T-helper 1 cell treated with Interleukin-12 subunit alpha and Interleukin-12 subunit beta and Interleukin-4 antibody, amounts not matched to agents 30 μg/mL and 1 μg/mL, for 36 hours (primary cell): ENCODE measurements at regions not wholly inside any gene's neighbourhood (a gene's known extent, or its start where the extent isn't known, plus 50 kb on each side); places are given as distances from the start of the nearest gene placed in this dataset.

Source experiments
- H3K27ac Mint-ChIP-seq: one replicate; pipeline ENCODE4 v1.8.0; 2021; ENCODE audit warnings: mild to moderate bottlenecking, mixed read lengths
- H3K27me3 Mint-ChIP-seq: one replicate; pipeline ENCODE4 v1.8.0; 2021; ENCODE audit warnings: low read depth, mixed read lengths
- H3K36me3 Mint-ChIP-seq: one replicate; pipeline ENCODE4 v1.8.0; 2021; ENCODE audit warnings: low read depth, mixed read lengths
- H3K4me1 Mint-ChIP-seq: one replicate; pipeline ENCODE4 v1.8.0; 2021; ENCODE audit warnings: low read depth, mixed read lengths
- H3K4me3 Mint-ChIP-seq: one replicate; pipeline ENCODE4 v1.8.0; 2021; ENCODE audit warnings: mild to moderate bottlenecking, moderate library complexity, mixed read lengths
- H3K9me3 Mint-ChIP-seq: one replicate; pipeline ENCODE4 v1.8.0; 2021; ENCODE audit warnings: mixed read lengths

DNA sequence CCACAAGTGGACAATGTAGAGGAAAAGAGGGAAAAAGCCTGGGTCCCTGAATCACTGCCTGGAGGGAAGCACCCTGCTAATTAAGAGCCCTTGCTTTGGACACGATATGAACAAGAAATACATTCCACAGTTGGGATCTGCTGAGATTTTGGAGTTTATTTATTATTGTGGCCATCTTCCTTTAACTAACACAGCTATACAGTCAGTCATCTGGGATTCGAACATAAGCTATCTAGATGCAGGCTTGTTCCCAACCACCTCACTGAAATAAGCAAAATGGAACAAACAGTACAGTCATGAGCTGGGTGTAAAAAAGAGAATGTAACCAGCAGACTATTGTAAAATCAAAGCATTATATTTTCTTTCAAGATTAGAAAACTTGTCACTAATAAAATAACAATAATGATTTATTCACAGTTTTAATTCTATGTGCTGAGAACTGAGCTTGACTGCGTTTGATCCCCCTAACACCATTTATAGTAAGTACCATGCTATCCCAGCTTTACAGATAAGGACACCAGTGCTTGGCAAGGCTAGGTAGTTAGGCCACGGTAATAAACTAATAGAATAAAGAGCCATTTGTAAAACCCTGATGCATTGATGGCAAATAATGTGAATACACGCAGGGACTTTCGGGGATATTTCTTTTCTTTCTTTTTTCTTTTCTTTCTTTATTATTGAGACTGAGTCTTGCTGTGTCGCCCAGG, 223.8 kb upstream of the KLF6 start:
- H3K27me3 Mint-ChIP-seq = peaks cover 4% of the 10 kb centered on the region
- peaks cover 15% of the 10 kb centered on the region for H3K4me1 Mint-ChIP-seq
- H3K27ac Mint-ChIP-seq = no peak overlapping the region
- H3K36me3 Mint-ChIP-seq = peaks cover 3% of the 10 kb centered on the region
- no peaks in the 10 kb centered on the region for H3K9me3 Mint-ChIP-seq
- no peak overlapping the region for H3K4me3 Mint-ChIP-seq

DNA sequence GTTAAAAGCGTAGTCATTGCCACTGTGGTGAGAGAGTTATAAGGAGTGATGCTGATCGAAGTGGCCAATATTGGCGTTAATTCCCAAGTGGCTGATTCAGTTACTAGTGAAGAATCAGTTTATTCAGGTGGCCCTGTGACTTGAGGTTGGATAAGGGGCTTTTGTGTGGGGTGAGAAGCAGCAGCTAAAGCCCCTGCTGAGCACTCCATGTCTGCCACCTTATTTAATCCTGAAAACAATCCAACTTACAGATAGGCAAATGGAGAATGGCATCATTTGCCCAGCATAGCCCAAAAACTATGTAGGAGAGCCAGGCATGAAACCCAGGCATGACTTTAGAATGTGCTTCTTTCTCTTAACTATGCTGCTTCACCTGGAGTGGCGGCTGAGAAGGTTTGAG, 222.8 kb upstream of the KLF6 start:
- Mint-ChIP-seq H3K27ac (no peak overlapping the region), H3K27me3 (peaks cover 4% of the 10 kb centered on the region), H3K9me3 (no peaks in the 10 kb centered on the region), H3K36me3 (peaks cover 3% of the 10 kb centered on the region), H3K4me1 (peaks cover 7% of the 10 kb centered on the region), H3K4me3 (no peak overlapping the region)

DNA sequence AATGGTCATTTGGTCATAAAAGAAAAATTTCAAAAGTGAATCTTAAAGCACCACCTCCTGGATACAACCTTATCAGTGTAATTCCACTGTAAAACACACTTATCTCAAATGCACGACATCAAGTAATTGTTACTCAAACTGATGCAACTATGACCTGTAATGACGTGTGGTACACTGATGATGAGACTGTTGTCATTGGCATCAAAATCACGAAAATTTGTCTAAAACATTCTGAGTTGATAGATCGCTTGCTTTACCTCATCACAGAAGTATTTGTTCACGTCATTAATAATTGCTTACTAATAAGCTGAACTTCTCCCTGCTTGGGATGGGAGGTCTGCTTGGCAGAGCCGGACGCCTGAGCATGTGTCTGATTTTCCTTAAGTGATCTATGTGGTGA, 221.8 kb upstream of the KLF6 start:
- Mint-ChIP-seq H3K4me1 (peaks cover 5% of the 10 kb centered on the region), H3K27ac (no peak overlapping the region), H3K27me3 (peaks cover 4% of the 10 kb centered on the region), H3K4me3 (no peak overlapping the region), H3K9me3 (no peaks in the 10 kb centered on the region), H3K36me3 (peaks cover 5% of the 10 kb centered on the region)

DNA sequence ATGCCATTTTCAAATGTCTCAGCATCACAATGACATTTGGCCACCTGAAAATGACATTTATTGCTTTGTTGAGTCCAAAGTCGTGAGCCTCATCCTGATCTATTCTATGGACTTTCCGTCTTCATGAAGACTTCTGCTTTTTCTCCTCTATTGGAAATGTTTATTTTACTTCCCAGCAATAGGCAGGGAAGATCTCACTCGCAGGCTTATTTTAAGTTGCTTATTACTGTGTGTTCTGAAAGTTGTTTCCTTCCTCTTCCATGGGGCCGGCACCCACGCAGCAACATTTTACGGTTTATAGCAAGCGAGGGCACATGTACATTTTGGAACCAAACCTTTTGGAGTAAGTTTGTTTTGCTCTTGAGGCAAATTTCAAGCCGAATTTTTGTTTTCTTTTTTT, 221.0 kb upstream of the KLF6 start:
- Mint-ChIP-seq H3K36me3 (peaks cover 7% of the 10 kb centered on the region), H3K27me3 (peaks cover 7% of the 10 kb centered on the region), H3K9me3 (peaks cover 4% of the 10 kb centered on the region), H3K4me3 (no peak overlapping the region), H3K27ac (no peak overlapping the region), H3K4me1 (peaks cover 5% of the 10 kb centered on the region)

DNA sequence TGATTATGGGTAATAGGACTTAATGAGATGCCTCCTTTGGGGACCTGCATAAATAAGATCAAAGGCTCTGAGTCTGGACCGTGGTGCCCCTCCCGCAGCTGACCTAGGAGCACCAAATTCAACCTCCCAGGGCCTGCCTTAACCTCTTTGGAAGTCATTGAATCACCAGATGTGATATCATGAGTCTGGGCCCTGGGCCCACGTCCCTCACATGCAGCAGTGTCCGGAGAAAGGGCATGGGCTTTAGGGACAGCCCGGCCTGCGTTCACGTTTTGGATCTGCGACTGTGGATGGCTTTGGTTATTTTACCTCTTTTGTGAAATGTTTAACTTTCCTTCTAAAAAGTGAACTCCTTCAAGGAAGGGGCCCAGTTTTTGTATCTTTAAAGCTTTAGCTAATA, 220.0 kb upstream of the KLF6 start:
- peaks cover 16% of the 10 kb centered on the region for H3K27me3 Mint-ChIP-seq
- peaks cover 12% of the 10 kb centered on the region for H3K36me3 Mint-ChIP-seq
- no peak overlapping the region for H3K4me3 Mint-ChIP-seq
- H3K4me1 Mint-ChIP-seq = peaks cover 5% of the 10 kb centered on the region
- no peak overlapping the region for H3K27ac Mint-ChIP-seq
- H3K9me3 Mint-ChIP-seq = peaks cover 12% of the 10 kb centered on the region

DNA sequence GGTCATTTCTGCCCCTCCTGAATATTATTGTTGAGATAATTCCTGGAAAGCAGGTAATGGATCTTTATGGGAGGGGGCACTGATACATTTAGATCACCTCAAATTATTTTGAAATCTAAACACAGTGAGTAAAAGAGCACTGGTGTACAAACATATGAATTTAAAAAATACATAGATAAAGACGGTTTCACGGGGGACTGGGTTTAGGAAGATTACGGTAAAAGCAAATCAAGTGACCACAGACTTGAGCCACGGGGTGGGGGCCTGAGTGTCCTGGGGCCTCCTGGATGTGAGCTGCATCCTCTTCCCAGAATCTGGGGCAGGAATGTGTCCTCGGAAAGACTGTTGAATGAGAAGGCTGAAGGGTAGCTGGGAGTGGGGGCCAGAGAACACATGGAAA, 219.1 kb upstream of the KLF6 start:
- Mint-ChIP-seq H3K27me3 (peaks cover 17% of the 10 kb centered on the region), H3K36me3 (peaks cover 13% of the 10 kb centered on the region), H3K4me3 (no peak overlapping the region), H3K27ac (no peak overlapping the region), H3K9me3 (peaks cover 14% of the 10 kb centered on the region), H3K4me1 (peaks cover 5% of the 10 kb centered on the region)

DNA sequence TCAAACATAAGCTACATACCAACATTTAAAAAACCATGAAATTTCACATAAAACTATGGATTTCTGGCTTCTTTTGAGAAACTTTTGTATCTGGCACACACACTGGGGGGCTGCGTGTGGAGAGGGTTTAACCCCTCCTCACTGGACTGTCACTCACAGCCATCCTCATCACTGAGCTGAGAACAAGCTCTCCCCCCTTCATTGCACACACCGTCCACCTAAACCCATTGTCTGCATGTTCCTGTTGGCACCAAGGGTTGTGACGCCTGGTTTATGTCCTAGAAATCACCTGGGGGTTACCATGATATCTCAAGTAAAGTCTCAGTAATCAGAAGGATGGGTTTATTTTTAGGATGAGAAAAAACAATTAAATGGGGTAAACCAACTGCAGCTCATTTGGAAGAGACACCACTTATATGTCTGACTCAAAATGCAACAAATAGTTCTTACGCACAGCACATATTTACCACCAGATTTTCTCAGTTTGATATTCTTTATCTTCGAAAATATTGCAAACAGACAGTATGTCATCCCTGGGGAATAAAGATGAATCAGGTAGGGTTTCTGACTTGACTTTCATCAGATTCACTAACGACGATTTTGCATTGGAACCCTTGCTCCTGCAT, 218.5 kb upstream of the KLF6 start:
- Mint-ChIP-seq H3K27me3 (peaks cover 17% of the 10 kb centered on the region), H3K4me1 (peaks cover 5% of the 10 kb centered on the region), H3K4me3 (no peak overlapping the region), H3K27ac (no peak overlapping the region), H3K36me3 (peaks cover 13% of the 10 kb centered on the region), H3K9me3 (peaks cover 14% of the 10 kb centered on the region)

DNA sequence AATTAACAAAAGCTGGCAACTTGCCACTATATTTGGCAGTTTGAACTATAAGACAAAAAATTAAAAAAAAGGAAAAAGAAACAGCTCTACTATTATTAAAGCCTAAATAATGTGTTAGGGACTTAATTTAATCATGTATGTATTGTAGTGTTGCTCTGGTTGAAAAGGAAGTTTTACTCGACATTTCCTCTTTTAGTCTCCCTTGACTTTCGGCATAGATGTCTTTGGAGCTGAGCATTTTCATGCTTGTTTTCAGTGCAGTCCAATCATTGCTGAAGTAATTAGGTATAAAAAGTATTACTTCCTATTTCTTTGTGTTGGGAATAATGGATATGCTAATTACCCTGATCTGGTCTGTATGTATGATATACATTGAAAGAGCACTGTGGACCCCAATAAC, 216.8 kb upstream of the KLF6 start:
- H3K4me3 Mint-ChIP-seq = no peak overlapping the region
- H3K4me1 Mint-ChIP-seq = peaks cover 5% of the 10 kb centered on the region
- peaks cover 16% of the 10 kb centered on the region for H3K9me3 Mint-ChIP-seq
- H3K27me3 Mint-ChIP-seq = peaks cover 18% of the 10 kb centered on the region
- H3K36me3 Mint-ChIP-seq = peaks cover 15% of the 10 kb centered on the region
- no peak overlapping the region for H3K27ac Mint-ChIP-seq

DNA sequence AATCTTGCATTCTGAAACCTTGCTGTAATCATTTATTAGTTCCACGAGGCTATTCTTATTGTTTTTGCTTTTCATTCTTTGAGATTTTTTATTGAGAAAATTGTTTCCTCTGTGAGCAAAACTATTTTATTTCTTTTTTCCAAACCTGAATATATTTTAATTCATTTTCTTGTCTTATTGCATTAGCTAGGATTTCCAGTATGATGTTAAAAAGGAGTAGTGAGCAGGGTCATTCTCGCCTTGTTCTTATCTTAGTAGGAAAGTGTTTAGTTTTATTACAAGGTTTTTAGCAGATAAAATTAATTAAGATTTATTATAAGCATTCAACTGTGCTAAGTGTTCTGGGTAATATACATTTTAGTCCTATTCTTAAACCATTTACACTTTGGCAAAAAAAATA, 214.6 kb upstream of the KLF6 start:
- H3K27ac Mint-ChIP-seq = no peak overlapping the region
- H3K4me3 Mint-ChIP-seq = no peak overlapping the region
- peaks cover 18% of the 10 kb centered on the region for H3K9me3 Mint-ChIP-seq
- H3K4me1 Mint-ChIP-seq = peaks cover 7% of the 10 kb centered on the region
- H3K27me3 Mint-ChIP-seq = peaks cover 18% of the 10 kb centered on the region
- H3K36me3 Mint-ChIP-seq = peaks cover 12% of the 10 kb centered on the region

DNA sequence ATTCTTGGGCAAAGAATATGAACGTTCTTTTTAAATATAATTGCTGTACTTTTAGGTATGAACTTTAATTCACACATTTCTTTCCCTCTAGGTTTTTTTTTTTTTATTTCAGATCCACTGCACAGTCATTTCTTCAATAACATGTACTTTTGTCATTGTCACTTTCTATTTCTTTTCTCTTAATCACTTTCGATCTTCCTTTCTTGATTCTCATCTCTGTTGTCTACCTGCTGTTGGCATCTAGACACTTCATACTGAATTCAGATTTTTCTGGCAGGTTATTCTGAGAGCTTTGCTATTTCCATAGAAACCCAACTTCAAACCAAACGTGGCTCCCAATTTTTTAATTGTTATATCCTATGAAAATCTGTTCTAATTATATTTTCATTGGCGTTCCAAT, 211.7 kb upstream of the KLF6 start:
- no peak overlapping the region for H3K27ac Mint-ChIP-seq
- peaks cover 18% of the 10 kb centered on the region for H3K27me3 Mint-ChIP-seq
- peaks cover 9% of the 10 kb centered on the region for H3K4me1 Mint-ChIP-seq
- H3K9me3 Mint-ChIP-seq = peaks cover 18% of the 10 kb centered on the region
- H3K36me3 Mint-ChIP-seq = peaks cover 10% of the 10 kb centered on the region
- no peak overlapping the region for H3K4me3 Mint-ChIP-seq

DNA sequence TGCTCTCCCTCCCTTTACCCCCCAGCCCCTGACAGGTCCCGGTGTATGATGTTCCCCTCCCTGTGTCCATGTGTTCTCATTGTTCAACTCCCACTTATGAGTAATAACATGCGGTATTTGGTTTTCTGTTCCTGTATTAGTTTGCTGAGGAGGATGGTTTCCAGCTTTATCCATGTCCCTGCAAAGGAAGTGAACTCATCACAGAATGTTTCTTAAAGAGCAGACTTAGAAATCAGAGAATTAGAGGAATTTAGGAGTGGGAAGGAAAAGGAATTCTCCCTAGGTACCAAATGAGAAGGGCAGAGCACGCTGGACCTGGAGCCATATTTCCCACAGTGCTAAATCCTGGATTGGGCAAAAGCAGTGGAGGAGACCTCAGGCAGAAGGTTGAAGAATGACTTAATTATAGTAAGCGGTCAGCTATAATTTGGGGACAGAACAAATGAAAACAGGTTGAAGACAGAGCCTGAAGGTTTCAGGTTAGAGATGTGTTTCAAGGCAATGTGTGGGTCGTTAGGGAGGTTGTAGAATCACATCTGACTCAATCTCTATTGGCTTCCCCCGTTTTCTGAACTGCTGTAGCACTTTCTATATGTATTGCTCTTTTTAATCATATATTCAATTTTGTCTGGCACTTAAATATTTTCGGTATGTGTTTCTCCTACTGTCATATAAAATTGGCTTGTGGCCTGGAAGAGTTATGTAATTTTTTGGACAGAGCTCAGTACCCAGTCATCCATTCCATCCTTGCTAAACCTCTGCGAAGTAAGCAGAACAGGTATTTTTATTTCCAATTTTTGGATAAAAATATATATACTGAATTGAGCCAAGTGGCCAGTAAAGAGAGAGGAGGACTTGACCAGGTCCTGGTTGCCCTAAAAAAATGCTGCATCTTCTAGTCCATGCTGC, 210.5 kb upstream of the KLF6 start:
- Mint-ChIP-seq H3K9me3 (peaks cover 11% of the 10 kb centered on the region), H3K27ac (no peak overlapping the region), H3K27me3 (peaks cover 11% of the 10 kb centered on the region), H3K4me3 (no peak overlapping the region), H3K4me1 (peaks cover 9% of the 10 kb centered on the region), H3K36me3 (peaks cover 8% of the 10 kb centered on the region)

DNA sequence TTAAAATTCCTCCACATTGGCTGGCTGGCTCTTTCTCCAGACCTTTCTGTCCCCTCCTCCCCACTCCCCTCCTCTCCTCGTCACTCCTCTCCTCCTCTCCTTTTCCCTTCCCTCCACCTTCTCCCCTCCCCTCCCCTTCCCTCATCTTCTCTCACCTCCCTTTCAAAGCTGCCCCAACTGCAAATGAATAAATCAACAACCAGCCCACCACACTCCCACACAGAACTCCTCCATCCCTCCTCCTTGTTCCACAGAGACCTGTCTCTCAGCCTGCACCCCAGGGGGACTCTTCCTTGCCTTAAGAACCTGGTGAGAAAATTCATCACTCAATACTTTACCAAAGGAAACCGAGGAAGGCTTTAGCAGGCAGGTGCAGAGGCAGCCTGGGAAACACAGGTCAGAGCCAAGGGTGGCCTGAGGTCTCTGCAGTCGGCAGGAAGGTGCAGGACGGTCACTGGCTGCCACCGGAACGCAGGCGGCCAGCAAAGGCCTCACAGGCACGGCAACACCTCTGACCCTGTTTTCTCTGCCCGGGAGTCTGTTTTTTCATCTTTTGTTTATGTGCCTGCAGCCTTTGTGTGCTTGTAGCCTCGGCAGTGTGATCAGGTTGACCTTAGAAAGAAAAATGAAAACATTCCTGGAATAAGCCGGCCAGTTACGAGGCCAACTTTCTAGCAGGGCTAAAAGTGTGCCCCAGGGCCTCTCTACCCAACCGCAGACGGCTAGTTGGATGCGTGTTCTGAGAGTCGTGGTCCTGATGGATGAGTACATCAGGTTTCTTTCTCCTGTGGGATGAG, 207.6 kb upstream of the KLF6 start:
- no peak overlapping the region for H3K27ac Mint-ChIP-seq
- peaks cover 3% of the 10 kb centered on the region for H3K9me3 Mint-ChIP-seq
- H3K4me3 Mint-ChIP-seq = no peak overlapping the region
- H3K36me3 Mint-ChIP-seq = peaks cover 1% of the 10 kb centered on the region
- peaks cover 9% of the 10 kb centered on the region for H3K4me1 Mint-ChIP-seq
- H3K27me3 Mint-ChIP-seq = peaks cover 4% of the 10 kb centered on the region

DNA sequence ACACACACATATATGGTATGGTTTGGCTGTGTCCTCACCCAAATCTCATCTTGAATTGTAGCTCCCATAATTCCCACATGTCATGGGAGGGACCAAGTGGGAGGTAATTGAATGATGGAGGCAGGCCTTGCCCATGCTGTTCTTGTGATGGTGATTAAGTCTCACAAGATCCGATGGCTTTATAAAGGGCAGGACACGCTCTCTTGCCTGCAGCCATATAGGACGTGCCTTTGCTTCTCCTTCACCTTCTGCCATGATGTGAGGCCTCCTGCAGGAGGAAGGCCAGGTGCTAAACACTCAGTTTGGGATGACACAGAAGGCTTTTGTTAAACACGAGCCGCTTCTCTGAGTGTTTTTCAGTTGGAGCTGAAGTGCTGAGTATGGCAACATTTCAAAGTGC, 205.3 kb upstream of the KLF6 start:
- Mint-ChIP-seq H3K27me3 (no peaks in the 10 kb centered on the region), H3K4me1 (peaks cover 5% of the 10 kb centered on the region), H3K27ac (no peak overlapping the region), H3K36me3 (no peaks in the 10 kb centered on the region), H3K4me3 (no peak overlapping the region), H3K9me3 (no peaks in the 10 kb centered on the region)
